ENCODE measurements at regions not wholly inside any gene's neighbourhood (a gene's known extent, or its start where the extent isn't known, plus 50 kb on each side); places are given as distances from the start of the nearest gene placed in this dataset.

DNA sequence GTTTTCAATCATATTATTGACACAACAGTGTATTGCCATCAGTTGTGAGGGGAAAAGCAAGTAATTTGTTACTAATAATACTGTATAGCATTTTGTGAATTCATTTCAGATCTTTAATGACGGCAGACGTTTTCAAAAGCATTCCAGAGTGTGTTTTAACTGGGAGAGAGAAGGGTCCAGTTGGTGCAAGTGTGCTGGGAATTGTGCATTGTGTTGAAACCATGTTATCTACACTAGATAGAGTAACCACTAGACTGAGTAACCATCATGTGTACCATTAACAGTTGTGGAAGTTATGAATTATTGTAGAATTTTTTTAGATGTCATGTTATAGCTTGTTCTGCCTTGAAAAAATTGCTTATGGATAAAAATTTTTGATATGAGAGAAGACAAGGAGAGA, 104.5 kb upstream of the VEGFC start:
- intact Hi-C loops (cut with DNase I), result no loop called here
- DNase-seq (ENCODE audit: low spot score), result no peak

DNA sequence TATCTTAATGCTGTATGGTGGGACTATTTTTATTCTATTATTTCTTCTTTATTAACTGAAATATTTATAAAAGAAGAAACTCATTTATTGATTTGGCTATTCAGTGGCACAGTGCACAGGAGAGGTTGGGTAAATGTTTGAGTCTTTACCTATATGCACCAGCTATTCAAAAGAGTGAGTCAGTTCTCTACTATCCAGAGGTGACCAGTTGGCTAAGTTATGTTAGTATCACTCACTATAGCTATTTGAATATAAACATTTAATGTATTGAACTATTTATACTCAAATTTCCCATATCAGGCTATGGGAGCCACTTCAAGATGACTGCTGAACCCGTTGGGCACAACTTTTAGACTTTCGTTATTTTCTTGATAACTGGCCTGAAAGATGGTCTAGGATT, 106.1 kb upstream of the VEGFC start:
- DNase-seq (ENCODE audit: low spot score), result no peak
- intact Hi-C loops (cut with DNase I), result no loop called here

DNA sequence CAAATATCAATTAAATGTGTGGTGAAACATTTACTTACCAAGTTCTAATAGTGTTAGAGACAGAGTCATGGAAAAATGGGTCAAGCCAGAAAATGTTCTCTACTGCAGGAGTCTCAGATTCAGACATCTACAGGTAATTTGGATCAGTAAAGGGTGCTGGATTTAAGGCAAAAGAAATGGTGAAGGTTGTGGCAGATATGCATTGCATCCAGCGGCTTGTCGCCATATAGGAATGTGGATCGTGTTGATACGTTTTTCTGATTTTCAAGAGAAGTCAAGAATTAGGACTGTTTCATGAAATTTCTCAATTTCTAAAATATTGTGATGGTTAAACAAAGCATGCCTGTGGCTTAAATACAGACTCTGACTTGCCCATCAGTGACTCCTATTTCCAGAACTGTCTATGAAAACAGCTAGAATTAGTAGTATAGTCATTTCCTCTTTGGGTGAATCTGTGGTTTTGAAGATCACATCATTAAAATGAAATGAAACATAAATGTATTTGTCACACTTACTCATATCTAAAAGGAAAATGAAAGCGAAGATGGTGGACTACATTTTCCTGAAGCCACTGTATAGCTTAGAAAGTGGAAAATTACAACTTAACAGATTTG, 110.1 kb upstream of the VEGFC start:
- no peak for DNase-seq (ENCODE audit: low spot score)
- intact Hi-C loops (cut with DNase I), result no loop called here

DNA sequence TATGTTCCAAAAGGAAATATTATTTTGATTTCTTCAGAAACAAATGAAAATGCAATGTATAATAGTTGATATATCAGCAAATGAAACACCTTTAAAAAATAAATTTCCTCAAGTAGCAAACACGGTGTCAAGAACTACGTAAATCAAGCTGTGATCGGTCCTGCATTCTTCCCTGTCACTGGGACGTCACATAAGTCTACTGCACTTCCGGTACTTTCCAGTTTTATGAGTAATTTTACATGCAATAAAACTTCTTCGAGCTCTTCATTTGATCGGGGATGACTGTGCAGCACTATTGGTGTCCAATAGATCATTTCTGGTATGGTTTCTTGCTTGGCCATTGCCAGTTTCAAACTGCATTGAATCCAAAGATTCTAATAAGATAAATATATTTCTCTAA, 114.0 kb upstream of the VEGFC start:
- intact Hi-C loops (cut with DNase I), result no loop called here
- no peak for DNase-seq (ENCODE audit: low spot score)

DNA sequence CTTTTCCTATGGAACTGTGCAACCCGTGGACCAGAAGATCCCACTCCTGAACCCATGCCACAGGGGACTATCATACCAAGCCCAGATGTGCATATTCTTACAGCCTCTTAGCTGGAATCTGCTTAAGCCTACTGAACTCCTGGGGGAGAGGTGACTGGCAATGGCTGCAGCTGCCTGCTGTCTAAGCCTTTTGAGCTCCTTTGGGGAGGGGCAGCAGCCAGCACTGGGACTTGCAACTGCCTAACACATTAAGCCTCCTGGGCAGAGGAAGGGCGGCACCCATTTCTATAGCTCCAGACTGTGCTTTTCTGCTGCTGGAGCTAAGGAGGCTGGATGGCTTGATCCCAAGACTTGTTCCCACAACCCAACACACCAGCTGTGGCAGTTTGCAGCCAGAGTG, 117.9 kb upstream of the VEGFC start:
- no peak for DNase-seq (ENCODE audit: low spot score)
- intact Hi-C loops (cut with DNase I), result no loop called here

DNA sequence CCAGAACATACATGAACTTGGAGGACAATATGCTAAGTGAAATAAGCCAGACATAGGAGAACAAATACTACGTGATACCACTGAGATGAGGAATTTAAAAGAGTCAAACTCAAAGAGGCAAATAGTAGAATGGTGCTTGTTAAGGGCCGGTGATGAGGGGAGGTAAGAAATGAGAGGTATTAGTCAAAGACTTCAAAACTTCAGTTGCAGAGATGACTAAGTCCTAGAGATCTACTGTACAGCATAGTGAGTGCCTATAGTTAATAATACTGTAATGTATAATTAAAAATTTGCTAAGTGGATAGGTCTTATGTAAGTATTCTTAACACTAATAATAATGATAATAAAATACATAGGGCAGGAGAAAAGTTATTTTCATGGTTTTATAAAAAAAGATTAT, 126.9 kb upstream of the VEGFC start:
- no peak for DNase-seq (ENCODE audit: low spot score)
- intact Hi-C loops (cut with DNase I), result no loop called here

DNA sequence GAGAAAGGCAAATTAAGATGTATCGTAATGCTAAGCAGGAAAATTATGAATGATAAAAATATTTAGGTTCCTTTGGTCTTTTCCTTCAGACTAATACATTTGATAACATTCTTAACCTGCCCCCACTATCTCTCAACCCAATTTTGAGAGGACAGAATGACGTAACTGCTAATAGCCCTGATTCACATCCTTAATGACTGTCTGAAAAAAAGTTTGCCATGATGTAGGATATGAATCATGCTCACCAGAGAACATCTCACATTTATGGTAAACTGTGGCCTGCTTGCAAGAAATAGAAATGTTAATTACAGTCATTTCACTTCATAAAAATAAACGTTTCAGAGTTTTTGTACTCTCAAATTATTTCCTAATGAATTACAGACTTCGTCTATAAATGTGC, 128.0 kb upstream of the VEGFC start:
- intact Hi-C loops (cut with DNase I), result no loop called here
- DNase-seq (ENCODE audit: low spot score), result no peak

DNA sequence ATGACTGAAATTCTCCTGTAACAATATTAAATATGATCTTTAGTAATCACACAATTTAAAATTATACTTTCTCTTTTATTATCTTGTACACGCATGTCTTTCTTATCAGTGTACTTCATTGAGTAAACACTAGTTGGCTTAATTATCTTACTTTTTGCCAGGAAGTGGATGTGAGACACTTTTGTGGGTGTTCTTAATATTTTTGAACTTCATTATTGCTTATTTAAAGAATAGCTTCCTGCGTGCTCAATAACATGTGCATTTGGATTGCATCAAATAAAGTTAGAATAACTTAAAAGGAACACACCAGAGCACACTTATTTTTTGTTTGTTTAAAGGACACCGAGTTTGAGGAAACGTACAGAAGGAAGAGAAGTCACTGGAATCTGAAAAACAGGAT, 128.5 kb upstream of the VEGFC start:
- DNase-seq (ENCODE audit: low spot score), result no peak
- intact Hi-C loops (cut with DNase I), result no loop called here

DNA sequence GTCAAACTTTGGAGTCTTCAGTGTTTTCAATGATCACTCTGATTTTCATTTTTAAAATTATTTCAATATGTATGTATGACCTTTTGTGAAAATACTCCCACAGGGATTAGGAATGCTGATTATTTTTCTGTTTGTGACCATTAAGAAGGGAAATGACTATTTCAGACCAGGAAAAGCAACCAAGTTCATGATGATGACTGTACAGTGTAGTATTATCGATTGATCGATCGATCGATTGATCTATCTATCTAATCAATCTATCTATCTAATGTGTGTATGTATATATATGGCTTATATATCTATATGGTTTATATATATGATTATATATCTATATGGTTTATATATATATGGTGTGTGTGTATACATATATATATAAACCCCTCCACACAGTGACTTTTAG, 131.5 kb upstream of the VEGFC start:
- intact Hi-C loops (cut with DNase I), result no loop called here

DNA sequence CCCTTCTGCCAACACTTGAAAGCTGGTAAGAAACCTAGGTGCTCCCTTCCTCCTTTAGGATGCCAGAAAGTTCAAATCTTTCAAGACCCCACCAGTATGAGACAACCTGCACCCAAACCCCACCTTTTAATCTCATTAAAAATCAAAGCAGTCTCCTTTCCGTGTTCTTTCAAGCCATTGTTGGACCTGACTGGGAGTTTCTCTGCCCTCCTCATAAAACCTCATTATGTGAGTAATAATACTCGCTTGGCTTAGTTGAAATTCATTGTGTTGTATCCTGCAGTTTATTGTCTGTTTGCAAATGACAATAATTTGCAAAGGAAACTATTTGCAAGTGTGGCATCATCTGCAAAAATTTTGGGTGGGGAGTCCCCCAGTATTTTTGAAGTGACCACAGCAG, 133.2 kb upstream of the VEGFC start:
- DNase-seq (ENCODE audit: low spot score), result no peak
- intact Hi-C loops (cut with DNase I), result no loop called here

More for the DNA sequence above, 131.5 kb upstream of the VEGFC start:
- DNase-seq (ENCODE audit: low spot score), result no peak

DNA sequence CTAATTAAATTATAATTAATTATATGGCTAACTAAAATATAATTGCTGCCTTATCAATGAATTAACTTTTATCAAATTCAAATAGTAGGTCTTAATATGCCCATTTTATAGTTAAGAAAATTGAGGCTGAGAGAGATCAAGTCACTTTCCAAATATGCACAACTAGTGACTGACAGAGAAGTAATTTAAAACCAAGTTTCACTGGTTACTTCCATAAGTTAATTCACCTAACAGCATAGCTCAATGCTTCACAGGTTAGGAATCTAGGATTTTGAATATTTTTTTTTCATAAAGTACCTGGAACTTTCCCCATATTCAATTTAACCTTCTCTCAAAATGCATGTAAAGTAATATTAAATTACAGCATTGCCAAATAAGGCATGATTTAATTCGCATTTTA, 134.4 kb upstream of the VEGFC start:
- no peak for DNase-seq (ENCODE audit: low spot score)
- intact Hi-C loops (cut with DNase I), result no loop called here

DNA sequence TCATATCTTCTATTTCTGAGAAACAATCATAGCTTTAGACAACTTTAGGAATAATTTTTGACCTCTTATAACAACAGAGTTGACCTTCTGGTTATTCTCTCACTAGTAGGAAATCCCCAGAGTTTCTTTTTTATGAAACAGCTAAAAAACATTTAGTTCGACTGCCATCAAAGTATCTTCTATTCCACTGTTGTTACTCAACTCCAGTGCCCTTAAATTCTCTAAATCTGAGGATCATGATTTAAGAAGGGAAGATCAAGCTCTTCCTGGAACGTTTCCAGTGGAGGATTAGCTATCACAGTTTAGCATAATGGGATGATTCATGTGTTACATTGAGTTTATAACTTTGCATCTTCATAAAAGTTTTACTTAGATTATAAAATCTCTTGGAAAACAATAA, 134.9 kb upstream of the VEGFC start:
- no peak for DNase-seq (ENCODE audit: low spot score)
- intact Hi-C loops (cut with DNase I), result no loop called here

DNA sequence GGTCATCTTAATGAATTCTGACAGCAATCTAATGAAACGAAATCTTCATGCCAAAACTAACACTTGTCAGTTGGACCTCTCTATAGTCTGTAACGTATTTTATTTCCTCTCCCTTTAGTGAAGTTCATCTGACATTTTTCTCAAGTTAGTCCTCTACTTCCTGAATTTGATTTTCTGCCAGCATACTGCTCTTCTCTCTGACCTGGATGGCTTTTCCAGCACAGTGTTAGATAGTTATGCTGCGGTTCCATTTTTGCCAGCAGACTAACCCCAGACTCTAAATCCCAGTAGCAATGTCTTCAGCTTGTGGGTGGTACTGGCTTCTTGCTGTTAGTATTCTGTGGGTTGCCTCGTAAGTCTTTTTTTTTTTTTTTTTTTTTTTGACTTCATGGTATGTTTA, 146.7 kb upstream of the VEGFC start:
- no peak for DNase-seq (ENCODE audit: low spot score)
- intact Hi-C loops (cut with DNase I), result no loop called here

DNA sequence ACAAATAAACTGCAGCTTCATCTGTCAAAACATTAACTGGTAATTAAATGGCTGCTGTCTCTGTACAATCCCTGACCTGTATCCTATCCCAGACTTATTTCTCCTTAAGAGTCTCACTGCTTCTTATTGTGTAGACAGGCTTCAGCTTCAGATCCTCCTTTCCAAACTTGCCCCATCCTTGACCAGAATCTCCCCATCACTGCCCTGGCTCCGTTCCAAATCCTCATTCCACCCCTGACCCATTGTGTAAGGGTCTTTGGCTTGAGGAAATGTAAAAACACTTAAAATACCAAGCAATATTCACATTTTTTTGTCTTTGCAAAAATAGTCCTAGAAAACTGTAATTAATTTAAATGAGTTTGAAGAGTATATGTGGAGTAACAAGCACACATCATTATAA, 152.6 kb upstream of the VEGFC start:
- no peak for DNase-seq (ENCODE audit: low spot score)
- intact Hi-C loops (cut with DNase I), result no loop called here

DNA sequence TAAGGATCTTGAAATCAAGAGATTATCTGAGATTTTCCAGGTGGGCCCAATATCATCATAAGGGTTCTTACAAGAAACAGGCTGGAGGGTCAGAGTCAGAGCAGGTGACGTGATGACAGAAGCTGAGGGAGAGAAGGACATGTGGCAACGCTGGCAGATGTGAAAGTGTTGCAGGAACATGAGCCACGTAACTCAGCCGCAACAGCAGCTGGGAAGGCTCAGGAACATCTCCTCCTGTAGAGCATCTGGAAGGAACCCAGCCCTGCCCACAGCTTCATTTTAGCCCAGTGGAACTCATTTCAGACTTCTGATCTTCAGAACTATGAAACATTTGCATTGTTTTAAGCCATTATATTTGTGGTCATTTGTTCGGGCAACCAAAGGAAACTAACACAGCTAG, 156.3 kb upstream of the VEGFC start:
- DNase-seq (ENCODE audit: low spot score), result no peak
- intact Hi-C loops (cut with DNase I), result no loop called here

DNA sequence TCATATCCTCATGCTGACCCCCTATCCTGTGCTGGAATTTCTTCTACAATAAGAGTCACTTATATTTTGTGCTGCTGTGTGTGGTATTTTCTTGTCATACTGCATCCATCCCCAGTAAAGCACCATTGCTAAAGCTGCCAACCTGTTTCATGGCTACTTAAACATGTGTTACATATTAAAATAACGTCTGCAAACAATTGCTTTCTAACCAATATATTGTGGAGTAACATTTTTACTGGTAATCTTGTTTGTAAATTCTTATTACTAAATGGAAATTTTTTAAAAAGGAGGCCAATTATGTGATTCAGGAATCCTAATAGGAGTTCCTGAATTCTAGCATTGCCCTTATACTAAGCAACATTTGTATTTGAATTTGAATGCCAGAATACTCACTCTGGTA, 160.3 kb upstream of the VEGFC start:
- intact Hi-C loops (cut with DNase I), result no loop called here
- DNase-seq (ENCODE audit: low spot score), result no peak

DNA sequence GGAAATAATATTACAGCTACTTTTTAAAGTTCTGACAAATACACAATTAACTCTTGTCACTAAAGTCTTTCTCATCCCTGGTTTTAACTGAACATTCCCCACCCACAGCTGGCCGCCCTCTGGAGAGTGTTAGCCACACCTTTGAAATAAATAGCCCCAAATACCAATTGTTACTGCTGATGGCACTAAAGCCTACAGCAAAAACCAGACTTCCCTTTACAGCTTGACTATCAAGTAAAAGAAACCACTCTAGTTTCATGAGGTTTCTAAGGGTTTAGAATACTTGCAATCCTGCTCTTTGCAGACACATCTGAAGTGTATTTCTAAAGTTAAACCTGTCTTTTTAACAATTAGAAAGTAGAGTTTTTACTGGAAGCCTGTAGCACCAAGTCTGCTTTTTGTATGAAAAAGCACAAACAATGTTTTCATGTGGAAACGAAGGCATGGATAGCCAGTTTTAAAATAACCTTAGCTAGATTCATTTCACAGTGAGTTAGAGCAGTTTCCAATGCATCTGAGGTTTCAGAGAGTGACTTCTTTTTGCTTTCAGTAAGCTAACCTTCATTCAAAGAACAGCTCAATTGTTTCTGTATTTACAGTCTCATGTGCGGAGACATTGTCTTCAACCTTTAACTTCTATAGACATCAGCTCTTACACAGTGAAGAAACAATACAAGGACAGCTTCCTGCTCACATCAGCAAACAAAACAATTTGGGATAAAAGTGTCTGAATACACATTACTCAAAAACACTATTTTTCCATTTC, 164.8 kb upstream of the VEGFC start:
- DNase-seq (ENCODE audit: low spot score), result no peak
- intact Hi-C loops (cut with DNase I), result no loop called here

DNA sequence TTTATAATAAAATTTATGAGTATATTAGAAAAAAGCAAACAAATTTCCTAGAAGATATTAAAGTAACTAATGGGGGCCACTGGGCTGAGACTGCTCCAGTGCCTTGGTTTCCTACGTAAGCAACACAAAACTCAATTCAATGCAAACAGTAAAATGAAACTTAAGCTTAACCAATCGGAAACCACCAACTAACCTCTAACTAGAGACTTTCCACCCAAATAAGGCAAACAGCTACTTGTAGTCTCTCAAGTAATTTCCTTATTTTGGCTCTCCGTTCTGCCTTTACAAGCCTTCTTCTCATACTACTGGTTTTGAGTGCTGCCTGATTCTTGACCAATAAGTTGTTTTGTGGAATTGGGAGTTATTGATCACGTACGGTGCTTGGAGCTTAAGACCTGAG, 167.3 kb upstream of the VEGFC start:
- intact Hi-C loops (cut with DNase I), result no loop called here
- DNase-seq (ENCODE audit: low spot score), result no peak

DNA sequence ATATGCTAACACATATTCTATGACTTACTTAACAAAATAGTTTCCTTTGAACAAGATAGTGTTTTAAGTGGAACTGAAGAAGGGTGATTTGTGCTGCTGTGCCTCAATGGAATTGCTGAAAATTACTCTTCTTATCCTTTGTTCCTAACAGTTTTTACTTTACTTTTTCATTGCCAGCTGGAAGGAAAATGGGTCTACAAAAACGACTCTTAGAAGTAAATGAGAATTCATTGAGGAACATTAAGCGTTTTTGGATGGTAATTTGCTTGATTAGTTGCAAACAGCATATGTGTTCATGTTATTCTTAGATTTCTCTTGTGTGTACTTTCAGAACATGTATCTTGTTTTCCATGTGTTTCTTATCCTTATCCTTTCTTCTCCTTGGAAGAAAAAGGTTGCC, 170.4 kb upstream of the VEGFC start:
- intact Hi-C loops (cut with DNase I), result no loop called here

DNA sequence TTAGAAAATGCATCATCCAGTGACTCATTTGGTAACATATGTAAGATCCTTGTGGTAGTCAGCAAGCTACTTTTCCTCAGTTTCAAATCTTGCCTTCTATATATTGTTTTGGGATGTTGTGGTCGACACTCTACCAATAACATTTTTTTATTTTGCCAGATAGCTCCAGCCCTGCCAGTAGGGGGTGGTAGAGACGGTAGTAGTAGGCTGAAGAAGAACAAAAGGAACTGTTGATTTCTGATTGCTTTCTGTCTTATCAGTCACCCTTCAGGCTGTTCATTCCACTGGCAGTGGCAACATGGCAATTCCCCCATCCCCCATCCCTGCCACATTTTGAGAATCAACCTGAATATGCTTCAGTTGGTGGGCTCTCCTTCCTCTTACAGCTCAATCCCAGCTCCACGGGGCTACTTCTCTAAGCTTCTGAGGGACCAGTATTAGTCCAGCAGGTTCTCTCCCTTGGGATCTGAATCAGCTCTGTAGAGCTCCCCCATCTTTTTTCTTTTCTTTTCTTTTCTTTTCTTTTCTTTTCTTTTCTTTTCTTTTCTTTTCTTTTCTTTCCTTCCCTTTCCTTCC, 171.5 kb upstream of the VEGFC start:
- no peak for DNase-seq (ENCODE audit: low spot score)
- intact Hi-C loops (cut with DNase I), result no loop called here

More for the DNA sequence above, 170.4 kb upstream of the VEGFC start:
- no peak for DNase-seq (ENCODE audit: low spot score)

DNA sequence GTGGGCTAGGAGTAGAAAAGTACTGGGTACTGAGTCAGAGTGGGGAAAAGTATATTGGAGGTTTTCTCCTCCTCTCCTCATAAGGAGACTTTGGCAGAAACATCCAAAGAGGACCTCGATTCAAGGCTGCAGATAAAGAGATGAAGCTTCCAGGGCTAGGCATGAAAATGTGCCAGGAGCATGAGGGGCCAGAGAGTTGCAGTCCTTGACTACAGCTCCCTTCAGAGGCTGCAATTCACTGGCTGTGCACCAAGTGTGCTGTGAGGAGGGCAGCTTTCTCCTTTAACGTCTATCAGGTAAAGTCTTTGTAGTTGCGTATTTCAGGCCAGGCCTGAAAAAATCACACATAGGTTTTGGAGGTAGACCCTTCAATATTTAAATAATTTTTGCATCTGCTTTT, 174.9 kb upstream of the VEGFC start:
- no peak for DNase-seq (ENCODE audit: low spot score)
- intact Hi-C loops (cut with DNase I), result no loop called here

All from cardiac septum (tissue), 1 donor.